ENCODE measurements at regions not wholly inside any gene's neighbourhood (a gene's known extent, or its start where the extent isn't known, plus 50 kb on each side); places are given as distances from the start of the nearest gene placed in this dataset.

- 95% methylated on average over 4 of the region's 4 CpGs for WGBS
- H3K27me3 ChIP-seq (ENCODE audit: insufficient read depth, low read length) = no peaks in the 10 kb centered on the region
- no peak overlapping the region for H3K4me3 ChIP-seq (ENCODE audit: low read length)
- H3K36me3 ChIP-seq (ENCODE audit: insufficient read depth, low read length) = no peaks in the 10 kb centered on the region
- no peaks in the 10 kb centered on the region for H3K4me1 ChIP-seq (ENCODE audit: insufficient read depth, low read length)
- peaks cover 28% of the 10 kb centered on the region for H3K9me3 ChIP-seq (ENCODE audit: insufficient read depth, low read depth, low read length)
- no peak overlapping the region for H3K27ac ChIP-seq (ENCODE audit: low read depth, low read length)
- no peak overlapping the region for H3K9ac ChIP-seq (ENCODE audit: low read depth, low read length)
Observed at GRCh38 chr11:122062763-122063162, 53.3 kb downstream of the BLID start.

GRCh38 chr11:122059565-122059964 is 56.5 kb downstream of the BLID start:
- H3K9me3 ChIP-seq (ENCODE audit: insufficient read depth, low read depth, low read length) = peaks cover 28% of the 10 kb centered on the region
- H3K4me1 ChIP-seq (ENCODE audit: insufficient read depth, low read length) = no peaks in the 10 kb centered on the region
- H3K36me3 ChIP-seq (ENCODE audit: insufficient read depth, low read length) = no peaks in the 10 kb centered on the region
- H3K27me3 ChIP-seq (ENCODE audit: insufficient read depth, low read length) = no peaks in the 10 kb centered on the region
- H3K9ac ChIP-seq (ENCODE audit: low read depth, low read length) = no peak overlapping the region
- no peak overlapping the region for H3K27ac ChIP-seq (ENCODE audit: low read depth, low read length)
- no peak overlapping the region for H3K4me3 ChIP-seq (ENCODE audit: low read length)

GRCh38 chr11:122050021-122050690 is 65.9 kb downstream of the BLID start:
- 96% methylated on average over 2 of the region's 2 CpGs for WGBS

GRCh38 chr11:122048401-122048800 is 67.6 kb downstream of the BLID start:
- 96% methylated on average over 3 of the region's 3 CpGs for WGBS
- no peaks in the 10 kb centered on the region for H3K36me3 ChIP-seq (ENCODE audit: insufficient read depth, low read length)
- no peak overlapping the region for H3K4me3 ChIP-seq (ENCODE audit: low read length)
- no peaks in the 10 kb centered on the region for H3K4me1 ChIP-seq (ENCODE audit: insufficient read depth, low read length)
- peaks cover 8% of the 10 kb centered on the region; the same call in 1 of the 2 replicates for H3K9me3 ChIP-seq (ENCODE audit: insufficient read depth, low read depth, low read length)
- no peaks in the 10 kb centered on the region for H3K27me3 ChIP-seq (ENCODE audit: insufficient read depth, low read length)
- H3K9ac ChIP-seq (ENCODE audit: low read depth, low read length) = no peak overlapping the region
- no peak overlapping the region for H3K27ac ChIP-seq (ENCODE audit: low read depth, low read length)

More at GRCh38 chr11:122050021-122050690, 65.9 kb downstream of the BLID start:
- H3K9me3 ChIP-seq (ENCODE audit: insufficient read depth, low read depth, low read length) = peaks cover 8% of the 10 kb centered on the region; the same call in 1 of the 2 replicates
- no peaks in the 10 kb centered on the region for H3K36me3 ChIP-seq (ENCODE audit: insufficient read depth, low read length)
- H3K27ac ChIP-seq (ENCODE audit: low read depth, low read length) = no peak overlapping the region
- no peak overlapping the region for H3K4me3 ChIP-seq (ENCODE audit: low read length)
- H3K27me3 ChIP-seq (ENCODE audit: insufficient read depth, low read length) = no peaks in the 10 kb centered on the region
- no peak overlapping the region for H3K9ac ChIP-seq (ENCODE audit: low read depth, low read length)
- no peaks in the 10 kb centered on the region for H3K4me1 ChIP-seq (ENCODE audit: insufficient read depth, low read length)

- Histone ChIP-seq H3K36me3 (ENCODE audit: insufficient read depth, low read length) (no peaks in the 10 kb centered on the region), H3K4me1 (ENCODE audit: insufficient read depth, low read length) (no peaks in the 10 kb centered on the region), H3K27ac (ENCODE audit: low read depth, low read length) (no peak overlapping the region), H3K27me3 (ENCODE audit: insufficient read depth, low read length) (no peaks in the 10 kb centered on the region), H3K9ac (ENCODE audit: low read depth, low read length) (no peak overlapping the region), H3K4me3 (ENCODE audit: low read length) (no peak overlapping the region), H3K9me3 (ENCODE audit: insufficient read depth, low read depth, low read length) (no peaks in the 10 kb centered on the region; the same call in 1 of the 2 replicates)
- WGBS = 91% methylated on average over 6 of the region's 6 CpGs
Observed at GRCh38 chr11:122046846-122047245, 69.2 kb downstream of the BLID start.

GRCh38 chr11:122046438-122046837 is 69.6 kb downstream of the BLID start:
- 93% methylated on average over 2 of the region's 4 CpGs for WGBS
- Histone ChIP-seq H3K4me3 (ENCODE audit: low read length) (no peak overlapping the region), H3K27me3 (ENCODE audit: insufficient read depth, low read length) (peaks cover 3% of the 10 kb centered on the region; the same call in 1 of the 2 replicates), H3K9me3 (ENCODE audit: insufficient read depth, low read depth, low read length) (no peaks in the 10 kb centered on the region), H3K9ac (ENCODE audit: low read depth, low read length) (no peak overlapping the region), H3K27ac (ENCODE audit: low read depth, low read length) (no peak overlapping the region), H3K36me3 (ENCODE audit: insufficient read depth, low read length) (no peaks in the 10 kb centered on the region), H3K4me1 (ENCODE audit: insufficient read depth, low read length) (no peaks in the 10 kb centered on the region)

- WGBS = 96% methylated on average over 1 of the region's 3 CpGs
Observed at GRCh38 chr11:122045181-122045586, 70.8 kb downstream of the BLID start.

GRCh38 chr11:122044086-122044485 is 71.9 kb downstream of the BLID start:
- H3K27me3 ChIP-seq (ENCODE audit: insufficient read depth, low read length) = peaks cover 4% of the 10 kb centered on the region; the same call in 1 of the 2 replicates
- peaks cover 14% of the 10 kb centered on the region for H3K4me1 ChIP-seq (ENCODE audit: insufficient read depth, low read length)
- H3K4me3 ChIP-seq (ENCODE audit: low read length) = no peak overlapping the region
- H3K27ac ChIP-seq (ENCODE audit: low read depth, low read length) = no peak overlapping the region
- H3K36me3 ChIP-seq (ENCODE audit: insufficient read depth, low read length) = no peaks in the 10 kb centered on the region
- H3K9ac ChIP-seq (ENCODE audit: low read depth, low read length) = no peak overlapping the region
- no peaks in the 10 kb centered on the region for H3K9me3 ChIP-seq (ENCODE audit: insufficient read depth, low read depth, low read length)
- 71% methylated on average over 4 of the region's 4 CpGs for WGBS

More at GRCh38 chr11:122045181-122045586, 70.8 kb downstream of the BLID start:
- Histone ChIP-seq H3K4me3 (ENCODE audit: low read length) (no peak overlapping the region), H3K27me3 (ENCODE audit: insufficient read depth, low read length) (peaks cover 4% of the 10 kb centered on the region; the same call in 1 of the 2 replicates), H3K4me1 (ENCODE audit: insufficient read depth, low read length) (peaks cover 8% of the 10 kb centered on the region), H3K36me3 (ENCODE audit: insufficient read depth, low read length) (no peaks in the 10 kb centered on the region), H3K9ac (ENCODE audit: low read depth, low read length) (no peak overlapping the region), H3K27ac (ENCODE audit: low read depth, low read length) (no peak overlapping the region), H3K9me3 (ENCODE audit: insufficient read depth, low read depth, low read length) (no peaks in the 10 kb centered on the region)

- H3K27me3 ChIP-seq (ENCODE audit: insufficient read depth, low read length) = peaks cover 4% of the 10 kb centered on the region; the same call in 1 of the 2 replicates
- H3K27ac ChIP-seq (ENCODE audit: low read depth, low read length) = no peak overlapping the region
- 60% methylated on average over 5 of the region's 7 CpGs for WGBS
- H3K9ac ChIP-seq (ENCODE audit: low read depth, low read length) = no peak overlapping the region
- H3K4me1 ChIP-seq (ENCODE audit: insufficient read depth, low read length) = peaks cover 22% of the 10 kb centered on the region
- no peak overlapping the region for H3K4me3 ChIP-seq (ENCODE audit: low read length)
- no peaks in the 10 kb centered on the region for H3K9me3 ChIP-seq (ENCODE audit: insufficient read depth, low read depth, low read length)
- no peaks in the 10 kb centered on the region for H3K36me3 ChIP-seq (ENCODE audit: insufficient read depth, low read length)
Observed at GRCh38 chr11:122042981-122043380, 73.0 kb downstream of the BLID start.

GRCh38 chr11:122040464-122040863 is 75.6 kb downstream of the BLID start:
- Histone ChIP-seq H3K4me1 (ENCODE audit: insufficient read depth, low read length) (peaks cover 39% of the 10 kb centered on the region), H3K27ac (ENCODE audit: low read depth, low read length) (no peak overlapping the region), H3K36me3 (ENCODE audit: insufficient read depth, low read length) (no peaks in the 10 kb centered on the region), H3K9me3 (ENCODE audit: insufficient read depth, low read depth, low read length) (no peaks in the 10 kb centered on the region), H3K27me3 (ENCODE audit: insufficient read depth, low read length) (peaks cover 4% of the 10 kb centered on the region; the same call in 1 of the 2 replicates), H3K4me3 (ENCODE audit: low read length) (no peak overlapping the region), H3K9ac (ENCODE audit: low read depth, low read length) (no peak overlapping the region)
- 28% methylated on average over 6 of the region's 6 CpGs for WGBS

- 65% methylated on average over 2 of the region's 2 CpGs for WGBS
- Histone ChIP-seq H3K4me3 (ENCODE audit: low read length) (no peak overlapping the region), H3K9ac (ENCODE audit: low read depth, low read length) (no peak overlapping the region), H3K27me3 (ENCODE audit: insufficient read depth, low read length) (peaks cover 4% of the 10 kb centered on the region; the same call in 1 of the 2 replicates), H3K9me3 (ENCODE audit: insufficient read depth, low read depth, low read length) (no peaks in the 10 kb centered on the region), H3K27ac (ENCODE audit: low read depth, low read length) (no peak overlapping the region), H3K4me1 (ENCODE audit: insufficient read depth, low read length) (peaks cover 40% of the 10 kb centered on the region), H3K36me3 (ENCODE audit: insufficient read depth, low read length) (no peaks in the 10 kb centered on the region)
Observed at GRCh38 chr11:122038543-122038942, 77.5 kb downstream of the BLID start.

All from HUES64 (cell line).